Nephron progenitor cell (in vitro differentiated cells): ENCODE measurements at regions not wholly inside any gene's neighbourhood (a gene's known extent, or its start where the extent isn't known, plus 50 kb on each side); places are given as distances from the start of the nearest gene placed in this dataset.

ENCODE experiments used
- DNase-seq: peaks from one replicate; pipeline ENCODE4 v3.0.0; 2021
- H3K27ac Mint-ChIP-seq: 2 replicates; pipeline ENCODE4 v1.8.0; 2021; ENCODE audit warnings: mild to moderate bottlenecking, moderate library complexity, mixed read lengths
- H3K27me3 Mint-ChIP-seq: 2 replicates; pipeline ENCODE4 v1.8.0; 2021; ENCODE audit warnings: mild to moderate bottlenecking, low read depth, mixed read lengths; ENCODE audit not compliant: poor library complexity
- H3K36me3 Mint-ChIP-seq: 2 replicates; pipeline ENCODE4 v1.8.0; 2021; ENCODE audit warnings: low read depth, mixed read lengths
- H3K4me1 Mint-ChIP-seq: 2 replicates; pipeline ENCODE4 v1.8.0; 2021; ENCODE audit warnings: mixed read lengths
- H3K4me3 Mint-ChIP-seq: 2 replicates; pipeline ENCODE4 v1.8.0; 2021; ENCODE audit warnings: mild to moderate bottlenecking, moderate library complexity, mixed read lengths
- H3K9me3 Mint-ChIP-seq: 2 replicates; pipeline ENCODE4 v1.8.0; 2021; ENCODE audit warnings: mild to moderate bottlenecking, moderate library complexity, mixed read lengths
- TF ChIP-seq, protein P1 (sequence below): fragments of 200-600 bp; sonication (generic); IDR thresholded peaks from 2 replicates; pipeline ENCODE4 v1.5.0; 2021; ENCODE audit warnings: antibody characterized with exemption

DNA sequence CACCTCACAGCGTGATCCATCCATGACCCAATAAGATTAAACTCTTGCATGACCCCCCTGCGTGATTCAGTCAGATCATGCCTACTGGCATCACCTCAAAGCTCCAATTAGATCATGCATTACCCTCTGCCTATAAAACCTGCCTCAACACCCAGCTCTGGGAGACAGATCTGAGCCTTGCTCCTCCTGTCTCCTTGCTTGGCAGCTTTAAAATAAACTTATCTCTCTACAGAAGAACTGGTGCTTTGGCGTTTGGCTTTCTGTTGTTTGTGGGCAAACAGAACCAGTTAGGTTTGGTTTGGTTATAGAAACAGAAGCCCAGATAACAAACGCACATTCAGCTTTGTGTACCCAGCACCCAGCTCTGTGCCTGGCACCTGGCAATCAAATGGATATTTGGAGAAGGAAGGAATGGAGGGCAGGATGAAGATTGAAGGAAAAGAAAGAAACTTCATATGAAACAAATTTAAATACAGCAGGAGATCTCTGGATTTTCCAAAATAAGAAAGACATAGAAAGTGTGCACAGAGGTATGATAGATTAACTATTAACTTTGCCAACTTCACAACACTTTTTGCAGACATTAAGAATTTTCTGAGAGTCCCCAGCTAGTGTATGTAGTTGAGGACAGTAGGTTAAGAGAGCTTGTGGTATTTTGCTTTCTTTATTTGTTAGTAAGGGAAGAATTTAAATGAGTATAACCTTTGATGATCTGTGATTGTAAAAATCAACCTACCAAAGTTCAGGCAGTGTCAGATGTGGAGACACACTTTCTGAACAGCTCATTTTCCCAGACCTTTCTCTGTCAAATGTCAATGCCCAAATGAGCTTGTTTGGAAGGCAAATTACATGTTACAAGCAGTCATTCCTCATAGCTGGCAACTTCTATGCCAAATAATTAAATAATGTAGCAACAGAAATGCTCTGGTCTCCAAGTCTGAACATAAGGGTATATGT is 102.1 kb upstream of the ASTN2 start:
- H3K9me3 Mint-ChIP-seq = peaks cover 29% of the 10 kb centered on the region
- TF ChIP-seq, protein P1, sequence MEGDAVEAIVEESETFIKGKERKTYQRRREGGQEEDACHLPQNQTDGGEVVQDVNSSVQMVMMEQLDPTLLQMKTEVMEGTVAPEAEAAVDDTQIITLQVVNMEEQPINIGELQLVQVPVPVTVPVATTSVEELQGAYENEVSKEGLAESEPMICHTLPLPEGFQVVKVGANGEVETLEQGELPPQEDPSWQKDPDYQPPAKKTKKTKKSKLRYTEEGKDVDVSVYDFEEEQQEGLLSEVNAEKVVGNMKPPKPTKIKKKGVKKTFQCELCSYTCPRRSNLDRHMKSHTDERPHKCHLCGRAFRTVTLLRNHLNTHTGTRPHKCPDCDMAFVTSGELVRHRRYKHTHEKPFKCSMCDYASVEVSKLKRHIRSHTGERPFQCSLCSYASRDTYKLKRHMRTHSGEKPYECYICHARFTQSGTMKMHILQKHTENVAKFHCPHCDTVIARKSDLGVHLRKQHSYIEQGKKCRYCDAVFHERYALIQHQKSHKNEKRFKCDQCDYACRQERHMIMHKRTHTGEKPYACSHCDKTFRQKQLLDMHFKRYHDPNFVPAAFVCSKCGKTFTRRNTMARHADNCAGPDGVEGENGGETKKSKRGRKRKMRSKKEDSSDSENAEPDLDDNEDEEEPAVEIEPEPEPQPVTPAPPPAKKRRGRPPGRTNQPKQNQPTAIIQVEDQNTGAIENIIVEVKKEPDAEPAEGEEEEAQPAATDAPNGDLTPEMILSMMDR = no peak
- no peak for DNase-seq
- peaks cover 10% of the 10 kb centered on the region for H3K27me3 Mint-ChIP-seq
- no peak overlapping the region for H3K27ac Mint-ChIP-seq
- no peak overlapping the region for H3K4me3 Mint-ChIP-seq
- no peaks in the 10 kb centered on the region for H3K4me1 Mint-ChIP-seq
- H3K36me3 Mint-ChIP-seq = peaks cover 6% of the 10 kb centered on the region

DNA sequence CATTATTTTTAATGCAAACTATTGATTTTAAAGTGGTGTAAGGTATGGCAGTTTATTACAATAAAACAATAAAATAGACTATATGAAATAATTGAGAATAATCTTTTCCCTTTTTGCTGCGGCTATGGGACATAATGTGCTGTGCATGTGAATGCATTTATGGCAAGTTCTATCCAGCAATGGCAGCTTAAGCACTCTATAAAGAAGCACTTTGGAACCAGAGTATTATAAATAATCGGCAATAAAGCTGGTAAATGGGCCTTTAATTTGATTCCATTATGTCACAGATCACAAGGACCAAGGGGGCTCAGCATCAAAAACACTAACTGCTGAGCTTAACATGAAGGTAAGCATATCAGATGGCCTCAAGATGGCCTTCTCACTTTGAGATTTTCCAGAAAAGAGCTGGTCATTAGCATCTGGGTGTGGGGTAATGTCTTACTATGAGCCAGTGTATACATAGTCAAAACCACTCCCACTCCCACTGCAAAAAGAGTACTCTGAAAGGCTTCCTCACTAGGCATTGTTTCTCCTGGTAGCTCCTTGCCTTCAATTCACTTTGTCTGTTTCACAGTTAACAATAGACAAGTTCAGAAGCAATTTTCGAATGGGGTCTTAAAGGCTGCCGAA is 97.1 kb upstream of the ASTN2 start:
- peaks cover 15% of the 10 kb centered on the region for H3K27me3 Mint-ChIP-seq
- peaks cover 3% of the 10 kb centered on the region for H3K9me3 Mint-ChIP-seq
- H3K4me3 Mint-ChIP-seq = no peak overlapping the region
- H3K4me1 Mint-ChIP-seq = no peaks in the 10 kb centered on the region
- TF ChIP-seq, protein P1 = no peak
- H3K36me3 Mint-ChIP-seq = no peaks in the 10 kb centered on the region
- no peak for DNase-seq
- no peak overlapping the region for H3K27ac Mint-ChIP-seq

DNA sequence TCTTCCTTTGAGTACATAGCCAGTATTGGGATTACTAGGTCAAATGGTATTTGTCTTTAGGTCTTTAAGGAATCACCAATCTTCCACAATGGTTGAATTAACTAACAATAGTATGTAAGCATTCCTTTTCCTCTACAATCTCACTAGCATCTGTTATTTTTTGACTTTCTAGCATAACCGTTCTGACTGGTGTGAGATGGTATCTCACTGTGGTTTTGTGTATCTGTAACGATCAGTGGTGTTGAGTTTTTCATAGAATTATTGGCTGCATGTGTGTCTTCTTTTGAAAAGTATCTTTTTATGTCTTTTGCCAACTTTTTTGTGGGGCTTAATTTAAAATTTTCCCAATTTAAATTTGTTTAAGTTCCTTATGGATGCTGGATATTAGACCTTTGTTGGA is 81.5 kb upstream of the ASTN2 start:
- Mint-ChIP-seq H3K9me3 (peaks cover 17% of the 10 kb centered on the region), H3K27ac (no peak overlapping the region), H3K36me3 (no peaks in the 10 kb centered on the region), H3K4me1 (no peaks in the 10 kb centered on the region), H3K4me3 (no peak overlapping the region), H3K27me3 (no peaks in the 10 kb centered on the region)
- DNase-seq = no peak
- TF ChIP-seq, protein P1 = no peak

DNA sequence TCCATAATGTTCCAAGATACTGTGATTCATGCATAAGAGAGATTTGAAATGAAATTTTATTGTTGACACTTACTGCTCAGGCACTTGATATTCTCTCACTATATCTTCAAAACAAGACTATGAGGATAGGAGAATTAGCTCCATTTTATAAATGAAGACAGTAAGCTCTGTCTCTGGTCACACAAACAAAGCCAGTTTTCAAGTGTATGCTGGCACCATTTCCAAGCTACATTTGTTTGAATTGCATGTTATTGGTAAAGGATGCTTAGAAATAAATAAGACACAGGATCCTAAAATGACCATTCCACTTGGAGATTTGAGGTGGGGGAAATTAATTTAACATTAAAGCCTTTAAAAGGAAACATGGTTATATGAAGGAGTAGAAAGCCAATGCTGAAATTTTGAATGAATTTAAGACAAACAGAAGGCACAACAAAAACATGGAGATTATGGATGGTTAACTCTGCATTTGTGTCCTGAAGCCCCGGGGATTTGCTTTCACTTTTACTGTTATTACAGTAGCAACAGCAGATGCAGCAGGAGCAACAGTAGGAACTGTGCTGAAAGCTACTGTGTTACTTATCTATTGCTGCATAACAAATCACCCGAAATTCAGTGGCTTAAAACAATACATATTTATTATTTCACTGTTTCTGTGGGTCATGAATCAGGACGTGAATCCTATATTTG is 79.7 kb upstream of the ASTN2 start:
- H3K4me3 Mint-ChIP-seq = no peak overlapping the region
- no peak overlapping the region for H3K27ac Mint-ChIP-seq
- no peak for DNase-seq
- no peaks in the 10 kb centered on the region for H3K36me3 Mint-ChIP-seq
- H3K4me1 Mint-ChIP-seq = peaks cover 5% of the 10 kb centered on the region
- peaks cover 17% of the 10 kb centered on the region for H3K9me3 Mint-ChIP-seq
- H3K27me3 Mint-ChIP-seq = no peaks in the 10 kb centered on the region
- TF ChIP-seq, protein P1 = no peak

DNA sequence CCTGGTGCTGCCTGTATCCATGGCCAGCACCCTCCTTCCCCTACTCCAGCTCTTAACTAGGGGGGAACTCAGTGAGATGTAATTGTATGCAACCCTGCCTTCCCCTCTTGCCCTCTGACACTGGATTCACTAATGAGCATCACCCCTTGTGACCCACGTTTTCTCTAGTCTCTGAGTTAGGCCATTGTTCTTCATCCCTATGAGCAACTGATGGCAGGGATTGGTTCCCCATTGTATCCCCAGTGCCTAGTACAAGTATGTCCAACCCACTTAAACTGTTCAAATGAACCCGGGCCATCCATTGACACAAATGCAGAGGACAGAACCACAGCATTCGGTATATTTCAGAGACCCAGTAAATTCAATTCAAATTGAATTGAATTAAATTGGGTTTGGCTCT is 77.6 kb upstream of the ASTN2 start:
- TF ChIP-seq, protein P1 = no peak
- Mint-ChIP-seq H3K27me3 (peaks cover 6% of the 10 kb centered on the region), H3K9me3 (peaks cover 14% of the 10 kb centered on the region), H3K27ac (no peak overlapping the region), H3K4me1 (peaks cover 20% of the 10 kb centered on the region), H3K36me3 (no peaks in the 10 kb centered on the region), H3K4me3 (no peak overlapping the region)
- DNase-seq = no peak
